GM12878 (cell line): ENCODE measurements at regions not wholly inside any gene's neighbourhood (a gene's known extent, or its start where the extent isn't known, plus 50 kb on each side); places are given as distances from the start of the nearest gene placed in this dataset.

Source experiments
- ATAC-seq: fragments of 200-7000 bp; cut with Tn5 transposase; 3 replicates; pipeline ENCODE4 v1.9.1; 2020; ENCODE audit warnings: mild to moderate bottlenecking, moderate library complexity
- BruUV-seq: library from RNA; stranded (reverse); fragments of 400-500 nt; replicated peaks from 2 replicates; lab custom pipeline; 2021; lab: Mats Ljungman, UMichigan
- CTCF ChIA-PET: fragments of 300-600 bp; sonication (Branson Sonifier 250); formaldehyde crosslinking; extraction: SDS; loops from one replicate; lab custom pipeline; 2021; ENCODE audit warnings: inconsistent platforms; lab: Yijun Ruan, JAX
- POLR2A ChIA-PET: fragments of 350-600 bp; formaldehyde crosslinking; extraction: SDS; loops from one replicate; lab custom pipeline; 2021; ENCODE audit warnings: inconsistent platforms; lab: Charles Lee
- RAD21 ChIA-PET: fragments of 300-600 bp; sonication (Branson Sonifier 250); formaldehyde crosslinking; loops from one replicate; lab custom pipeline; 2023; ENCODE audit warnings: antibody characterized with exemption; ENCODE audit not compliant: unreplicated experiment; lab: Charles Lee
- SMC1A ChIA-PET: fragments of 300-600 bp; sonication (Branson Sonifier 250); formaldehyde crosslinking; loops from one replicate; lab custom pipeline; 2023; ENCODE audit not compliant: unreplicated experiment, uncharacterized antibody; lab: Charles Lee
- DNase-seq: peaks from one replicate; pipeline ENCODE4 v3.0.0-alpha.2; 2011; ENCODE audit warnings: low read depth, low spot score
- FAIRE-seq: peaks from 3 replicates; lab custom pipeline; 2011; peaks lifted over from hg19 to GRCh38; lab: Jason Lieb, UNC
- H2AFZ ChIP-seq: 2 replicates; pipeline ENCODE4 v1.6.0; 2011; ENCODE audit warnings: low read depth, low read length, control low read depth; ENCODE audit not compliant: control insufficient read depth
- H3K27ac ChIP-seq: 2 replicates; pipeline ENCODE4 v1.5.1; 2011; ENCODE audit warnings: control low read depth; ENCODE audit not compliant: control insufficient read depth, insufficient read depth
- H3K27me3 ChIP-seq, 2 experiments: replicated peaks in 1 of 2; 2 replicates each; pipeline versions ENCODE4 v1.6.0 to v1.6.1; 2011; ENCODE audit warnings: low read length in 1 of 2; ENCODE audit not compliant: control insufficient read depth in 2 of 2, insufficient read depth in 2 of 2
- H3K36me3 ChIP-seq, 2 experiments: 2 replicates each; pipeline ENCODE4 v1.5.1; 2011; ENCODE audit warnings: low read length in 1 of 2; ENCODE audit not compliant: control insufficient read depth in 2 of 2, insufficient read depth in 2 of 2
- H3K4me1 ChIP-seq: 2 replicates; pipeline ENCODE4 v1.6.1; 2011; ENCODE audit warnings: mild to moderate bottlenecking, low read length, moderate library complexity, mixed read lengths; ENCODE audit not compliant: control insufficient read depth, insufficient read depth
- H3K4me2 ChIP-seq: 2 replicates; pipeline ENCODE4 v1.6.0; 2011; ENCODE audit warnings: control low read depth; ENCODE audit not compliant: control insufficient read depth, insufficient read depth
- H3K4me3 ChIP-seq: fragments of 200-600 bp; sonication (generic); 2 replicates; pipeline ENCODE4 v1.5.1; 2016
- H3K79me2 ChIP-seq: 2 replicates; pipeline ENCODE4 v1.6.0; 2011; ENCODE audit warnings: low read length; ENCODE audit not compliant: control insufficient read depth, insufficient read depth
- H3K9ac ChIP-seq: 2 replicates; pipeline ENCODE4 v1.8.0; 2011; ENCODE audit warnings: low read length, control low read depth, mixed read lengths; ENCODE audit not compliant: control insufficient read depth, insufficient read depth
- H3K9me3 ChIP-seq: replicated peaks from 3 replicates; pipeline ENCODE4 v1.5.1; 2011; ENCODE audit warnings: mild to moderate bottlenecking, low read length; ENCODE audit not compliant: control insufficient read depth, insufficient read depth
- H4K20me1 ChIP-seq: 2 replicates; pipeline ENCODE4 v1.6.0; 2011; ENCODE audit not compliant: control insufficient read depth, insufficient read depth
- BACH1 ChIP-seq: fragments of 450-650 bp; IDR thresholded peaks from 2 replicates; pipeline ENCODE4 v1.6.1; 2017; ENCODE audit warnings: mild to moderate bottlenecking, borderline replicate concordance
- CBX5 ChIP-seq: sonication (generic); IDR thresholded peaks from 2 replicates; pipeline ENCODE4 v1.6.1; 2016; ENCODE audit warnings: low read depth, moderate library complexity, mild to moderate bottlenecking, inconsistent platforms
- CREB1 ChIP-seq: IDR thresholded peaks from 2 replicates; pipeline ENCODE4 v1.6.1; 2012; ENCODE audit warnings: low read depth, mild to moderate bottlenecking, inconsistent platforms
- FOS ChIP-seq: IDR thresholded peaks from 3 replicates; pipeline ENCODE4 v1.6.1; 2011; ENCODE audit warnings: borderline replicate concordance; ENCODE audit not compliant: insufficient read length; ENCODE audit errors: extremely low read depth
- HCFC1 ChIP-seq: fragments of 150-350 bp; IDR thresholded peaks from 2 replicates; pipeline ENCODE4 v1.6.1; 2014; ENCODE audit warnings: low read length
- KLF5 ChIP-seq: fragments of 450-650 bp; IDR thresholded peaks from 2 replicates; pipeline ENCODE4 v1.6.1; 2014; ENCODE audit warnings: mild to moderate bottlenecking; ENCODE audit not compliant: partially characterized antibody
- LARP7 ChIP-seq: fragments of 450-650 bp; IDR thresholded peaks from 2 replicates; pipeline ENCODE4 v1.6.1; 2017; ENCODE audit warnings: mild to moderate bottlenecking
- MTA3 ChIP-seq: IDR thresholded peaks from 2 replicates; pipeline ENCODE4 v1.6.1; 2012; ENCODE audit warnings: low read length, inconsistent platforms, borderline replicate concordance
- NFYA ChIP-seq: IDR thresholded peaks from 2 replicates; pipeline ENCODE4 v1.6.1; 2011; ENCODE audit warnings: low read depth, mild to moderate bottlenecking, low read length, improper control_type of control experiment, borderline replicate concordance
- NFYB ChIP-seq: IDR thresholded peaks from 2 replicates; pipeline ENCODE4 v1.6.1; 2011; ENCODE audit warnings: low read depth, mild to moderate bottlenecking, low read length, improper control_type of control experiment, moderate library complexity; ENCODE audit not compliant: insufficient read depth
- NR2F1 ChIP-seq: fragments of 450-650 bp; conservative IDR thresholded peaks from 2 replicates; pipeline ENCODE4 v1.6.1; 2017; ENCODE audit warnings: mild to moderate bottlenecking
- POLR2A ChIP-seq: IDR thresholded peaks from 2 replicates; pipeline ENCODE4 v1.6.1; 2011; ENCODE audit warnings: low read depth, mild to moderate bottlenecking, low read length
- SMAD5 ChIP-seq: IDR thresholded peaks from 2 replicates; pipeline ENCODE4 v1.6.1; 2016; ENCODE audit warnings: antibody characterized with exemption, low read depth
- SPI1 ChIP-seq: IDR thresholded peaks from 2 replicates; pipeline ENCODE4 v1.6.1; 2011; ENCODE audit warnings: low read depth, mild to moderate bottlenecking, low read length, moderate library complexity, borderline replicate concordance; ENCODE audit not compliant: insufficient read depth
- ZZZ3 ChIP-seq: IDR thresholded peaks from 2 replicates; pipeline ENCODE4 v1.6.1; 2011; ENCODE audit warnings: low read depth; ENCODE audit not compliant: control insufficient read depth, insufficient read length
- WGBS: methylation state at CpG from one replicate; pipeline ENCODE4 v1.1.6; 2016; ENCODE audit warnings: low lambda C conversion rate; ENCODE audit not compliant: insufficient replicate concordance, insufficient coverage; ENCODE audit errors: missing lambda C conversion rate; 5-methylcytosine and 5-hydroxymethylcytosine counted together
- in situ Hi-C: fragments of 300-500 bp; cut with MboI; formaldehyde crosslinking; loops from 9 replicates; pipeline ENCODE4 v1.14.3; 2018; ENCODE audit warnings: mixed read lengths
- intact Hi-C: fragments of 100-400 bp; cut with micrococcal nuclease; formaldehyde crosslinking; loops from one replicate; pipeline ENCODE4 v1.14.2; 2022; ENCODE audit not compliant: unreplicated experiment
- TF ChIP-seq, protein P1 (sequence below), 3 experiments: IDR thresholded peaks in 2 of 3; conservative IDR thresholded peaks in 1 of 3; 2 replicates each; pipeline ENCODE4 v1.5.1; 2011; ENCODE audit warnings: low read depth in 3 of 3, low read length in 3 of 3, mild to moderate bottlenecking in 3 of 3, control low read depth in 2 of 3, moderate library complexity in 2 of 3, inconsistent platforms in 1 of 3, mixed read lengths in 1 of 3; ENCODE audit not compliant: control insufficient read depth in 2 of 3, insufficient read depth in 1 of 3; ENCODE audit errors: extremely low read depth in 1 of 3
- TF ChIP-seq, protein P2 (sequence below): IDR thresholded peaks from 2 replicates; pipeline ENCODE4 v1.6.1; 2011; ENCODE audit warnings: borderline replicate concordance, low read depth, mild to moderate bottlenecking, moderate library complexity, mixed read lengths, low read length; ENCODE audit not compliant: insufficient read depth; ENCODE audit errors: extremely low read length
- TF ChIP-seq, protein P3 (sequence below): fragments of 450-650 bp; IDR thresholded peaks from 2 replicates; pipeline ENCODE4 v1.6.1; 2016; ENCODE audit warnings: mild to moderate bottlenecking
- TF ChIP-seq, protein P4 (sequence below): fragments of 450-650 bp; IDR thresholded peaks from 2 replicates; pipeline ENCODE4 v1.6.1; 2018; ENCODE audit warnings: borderline replicate concordance, mild to moderate bottlenecking; ENCODE audit not compliant: partially characterized antibody

DNA sequence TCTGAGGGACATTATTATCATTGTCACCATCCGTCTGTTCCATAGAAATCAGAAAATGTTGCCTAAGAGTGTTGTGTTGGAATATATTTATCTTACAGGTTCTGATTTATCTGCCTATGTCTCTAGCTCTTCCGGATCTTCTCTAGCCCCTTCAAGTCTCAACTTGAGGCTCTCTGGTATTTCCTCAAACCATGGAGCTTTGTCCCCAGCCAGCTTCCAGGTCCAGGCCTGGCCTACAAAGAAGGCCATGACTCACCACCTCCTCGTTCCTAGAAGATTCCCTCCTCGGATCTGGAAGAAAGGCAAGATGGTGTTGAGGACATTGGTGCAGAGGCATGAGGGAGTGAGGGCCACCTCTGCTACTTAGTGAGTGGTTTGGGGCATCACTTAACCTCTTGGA, 122.1 kb upstream of the TRIB2 start (continued):
- TF ChIP-seq, protein P1, sequence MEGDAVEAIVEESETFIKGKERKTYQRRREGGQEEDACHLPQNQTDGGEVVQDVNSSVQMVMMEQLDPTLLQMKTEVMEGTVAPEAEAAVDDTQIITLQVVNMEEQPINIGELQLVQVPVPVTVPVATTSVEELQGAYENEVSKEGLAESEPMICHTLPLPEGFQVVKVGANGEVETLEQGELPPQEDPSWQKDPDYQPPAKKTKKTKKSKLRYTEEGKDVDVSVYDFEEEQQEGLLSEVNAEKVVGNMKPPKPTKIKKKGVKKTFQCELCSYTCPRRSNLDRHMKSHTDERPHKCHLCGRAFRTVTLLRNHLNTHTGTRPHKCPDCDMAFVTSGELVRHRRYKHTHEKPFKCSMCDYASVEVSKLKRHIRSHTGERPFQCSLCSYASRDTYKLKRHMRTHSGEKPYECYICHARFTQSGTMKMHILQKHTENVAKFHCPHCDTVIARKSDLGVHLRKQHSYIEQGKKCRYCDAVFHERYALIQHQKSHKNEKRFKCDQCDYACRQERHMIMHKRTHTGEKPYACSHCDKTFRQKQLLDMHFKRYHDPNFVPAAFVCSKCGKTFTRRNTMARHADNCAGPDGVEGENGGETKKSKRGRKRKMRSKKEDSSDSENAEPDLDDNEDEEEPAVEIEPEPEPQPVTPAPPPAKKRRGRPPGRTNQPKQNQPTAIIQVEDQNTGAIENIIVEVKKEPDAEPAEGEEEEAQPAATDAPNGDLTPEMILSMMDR (IDR thresholded peaks at IDR 0.05 in 2 of 3, conservative IDR thresholded peaks at IDR 0.05 in 1 of 3; ENCODE audit: control insufficient read depth in 2 of 3, extremely low read depth in 1 of 3, insufficient read depth in 1 of 3, low read depth in 3 of 3, low read length in 3 of 3): no peak
- TF ChIP-seq SMAD5: no peak
- no peak for TF ChIP-seq SPI1
- no peak for TF ChIP-seq LARP7
- TF ChIP-seq BACH1: no peak
- TF ChIP-seq NFYA: no peak
- TF ChIP-seq NR2F1: no peak

DNA sequence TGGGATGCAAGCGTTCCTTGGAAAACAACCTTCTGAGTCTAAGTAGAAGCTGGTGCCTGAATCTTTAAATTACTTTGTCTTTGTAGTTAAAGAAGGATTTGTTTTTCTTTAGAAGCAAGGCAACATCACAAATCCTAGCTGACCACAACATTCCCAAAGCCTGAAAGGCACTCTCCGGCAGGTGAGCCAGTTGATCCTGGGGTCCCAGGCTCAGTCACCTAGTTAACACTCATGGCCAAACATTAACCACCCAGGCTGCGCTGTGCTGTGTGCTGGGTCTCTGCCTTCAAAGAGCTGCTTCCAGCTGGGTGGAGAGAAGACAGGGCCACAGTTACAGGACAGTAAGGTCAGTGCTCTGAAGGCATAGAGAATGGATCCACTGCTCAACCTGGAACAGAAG, 120.0 kb upstream of the TRIB2 start:
- 55% methylated on average over 3 of the region's 3 CpGs for WGBS
- ATAC-seq (no peak), DNase-seq (no peak), FAIRE-seq (no peak)
- H3K79me2 ChIP-seq: no peaks in the 10 kb centered on the region
- ChIA-PET POLR2A (no interaction called here), RAD21 (no interaction called here), CTCF (no interaction called here), SMC1A (no interaction called here)
- no peak overlapping the region for H2AFZ ChIP-seq
- no peaks in the 10 kb centered on the region for H3K36me3 ChIP-seq
- no peaks in the 10 kb centered on the region for H4K20me1 ChIP-seq
- intact Hi-C loops (no loop called here), in situ Hi-C loops (no loop called here)
- H3K4me2 ChIP-seq: no peak overlapping the region
- H3K9ac ChIP-seq: no peak overlapping the region
- no peaks in the 10 kb centered on the region for H3K27me3 ChIP-seq
- no TSS peak for BruUV-seq
- no peak overlapping the region for H3K27ac ChIP-seq
- H3K4me1 ChIP-seq: no peaks in the 10 kb centered on the region
- H3K4me3 ChIP-seq: no peak overlapping the region
- H3K9me3 ChIP-seq: no peaks in the 10 kb centered on the region
- TF ChIP-seq BACH1 (no peak), KLF5 (no peak), ZZZ3 (no peak), HCFC1 (no peak), CBX5 (no peak), POLR2A (no peak), MTA3 (no peak), CREB1 (no peak), FOS (no peak), NFYB (no peak)
- TF ChIP-seq, protein P2, sequence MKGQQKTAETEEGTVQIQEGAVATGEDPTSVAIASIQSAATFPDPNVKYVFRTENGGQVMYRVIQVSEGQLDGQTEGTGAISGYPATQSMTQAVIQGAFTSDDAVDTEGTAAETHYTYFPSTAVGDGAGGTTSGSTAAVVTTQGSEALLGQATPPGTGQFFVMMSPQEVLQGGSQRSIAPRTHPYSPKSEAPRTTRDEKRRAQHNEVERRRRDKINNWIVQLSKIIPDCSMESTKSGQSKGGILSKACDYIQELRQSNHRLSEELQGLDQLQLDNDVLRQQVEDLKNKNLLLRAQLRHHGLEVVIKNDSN: no peak
- TF ChIP-seq, protein P3, sequence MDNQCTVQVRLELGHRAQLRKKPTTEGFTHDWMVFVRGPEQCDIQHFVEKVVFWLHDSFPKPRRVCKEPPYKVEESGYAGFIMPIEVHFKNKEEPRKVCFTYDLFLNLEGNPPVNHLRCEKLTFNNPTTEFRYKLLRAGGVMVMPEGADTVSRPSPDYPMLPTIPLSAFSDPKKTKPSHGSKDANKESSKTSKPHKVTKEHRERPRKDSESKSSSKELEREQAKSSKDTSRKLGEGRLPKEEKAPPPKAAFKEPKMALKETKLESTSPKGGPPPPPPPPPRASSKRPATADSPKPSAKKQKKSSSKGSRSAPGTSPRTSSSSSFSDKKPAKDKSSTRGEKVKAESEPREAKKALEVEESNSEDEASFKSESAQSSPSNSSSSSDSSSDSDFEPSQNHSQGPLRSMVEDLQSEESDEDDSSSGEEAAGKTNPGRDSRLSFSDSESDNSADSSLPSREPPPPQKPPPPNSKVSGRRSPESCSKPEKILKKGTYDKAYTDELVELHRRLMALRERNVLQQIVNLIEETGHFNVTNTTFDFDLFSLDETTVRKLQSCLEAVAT: no peak
- TF ChIP-seq, protein P4, sequence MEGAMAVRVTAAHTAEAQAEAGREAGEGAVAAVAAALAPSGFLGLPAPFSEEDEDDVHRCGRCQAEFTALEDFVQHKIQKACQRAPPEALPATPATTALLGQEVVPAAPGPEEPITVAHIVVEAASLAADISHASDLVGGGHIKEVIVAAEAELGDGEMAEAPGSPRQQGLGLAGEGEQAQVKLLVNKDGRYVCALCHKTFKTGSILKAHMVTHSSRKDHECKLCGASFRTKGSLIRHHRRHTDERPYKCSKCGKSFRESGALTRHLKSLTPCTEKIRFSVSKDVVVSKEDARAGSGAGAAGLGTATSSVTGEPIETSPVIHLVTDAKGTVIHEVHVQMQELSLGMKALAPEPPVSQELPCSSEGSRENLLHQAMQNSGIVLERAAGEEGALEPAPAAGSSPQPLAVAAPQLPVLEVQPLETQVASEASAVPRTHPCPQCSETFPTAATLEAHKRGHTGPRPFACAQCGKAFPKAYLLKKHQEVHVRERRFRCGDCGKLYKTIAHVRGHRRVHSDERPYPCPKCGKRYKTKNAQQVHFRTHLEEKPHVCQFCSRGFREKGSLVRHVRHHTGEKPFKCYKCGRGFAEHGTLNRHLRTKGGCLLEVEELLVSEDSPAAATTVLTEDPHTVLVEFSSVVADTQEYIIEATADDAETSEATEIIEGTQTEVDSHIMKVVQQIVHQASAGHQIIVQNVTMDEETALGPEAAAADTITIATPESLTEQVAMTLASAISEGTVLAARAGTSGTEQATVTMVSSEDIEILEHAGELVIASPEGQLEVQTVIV: no peak
